ENCODE measurements at regions not wholly inside any gene's neighbourhood (a gene's known extent, or its start where the extent isn't known, plus 50 kb on each side); places are given as distances from the start of the nearest gene placed in this dataset.
"Not testable (repeated sequence)": the region's sequence is repeated elsewhere in the genome, so short reads cannot be mapped to it uniquely, and the experiment has no call there.

- in situ Hi-C loops (cut with MboI; ENCODE audit: low sequenced_read_pairs) = no loop called here
These were observed 199.4 kb upstream of the GPRIN3 start for GRCh38 chr4:89506866-89507491.

GRCh38 chr4:89502581-89502980 is 195.0 kb upstream of the GPRIN3 start:
- in situ Hi-C loops (cut with MboI; ENCODE audit: low sequenced_read_pairs) = no loop called here

- in situ Hi-C loops (cut with MboI; ENCODE audit: low sequenced_read_pairs) = no loop called here
These were observed 190.1 kb upstream of the GPRIN3 start for GRCh38 chr4:89497517-89498308.

GRCh38 chr4:89496851-89497250 is 189.3 kb upstream of the GPRIN3 start:
- in situ Hi-C loops (cut with MboI; ENCODE audit: low sequenced_read_pairs) = no loop called here

- in situ Hi-C loops (cut with MboI; ENCODE audit: low sequenced_read_pairs) = no loop called here
These were observed 185.8 kb upstream of the GPRIN3 start for GRCh38 chr4:89493367-89493766.

GRCh38 chr4:89492581-89493071 is 185.0 kb upstream of the GPRIN3 start:
- in situ Hi-C loops (cut with MboI; ENCODE audit: low sequenced_read_pairs) = no loop called here

- in situ Hi-C loops (cut with MboI; ENCODE audit: low sequenced_read_pairs) = no loop called here
These were observed 184.2 kb upstream of the GPRIN3 start for GRCh38 chr4:89491761-89492160.

GRCh38 chr4:89489921-89490431 is 182.4 kb upstream of the GPRIN3 start:
- in situ Hi-C loops (cut with MboI; ENCODE audit: low sequenced_read_pairs) = not testable (repeated sequence)

- in situ Hi-C loops (cut with MboI; ENCODE audit: low sequenced_read_pairs) = no loop called here
These were observed 181.8 kb upstream of the GPRIN3 start for GRCh38 chr4:89489338-89489771.

- in situ Hi-C loops (cut with MboI; ENCODE audit: low sequenced_read_pairs) = no loop called here
These were observed 181.1 kb upstream of the GPRIN3 start for GRCh38 chr4:89488736-89489135.

GRCh38 chr4:89486673-89487072 is 179.1 kb upstream of the GPRIN3 start:
- in situ Hi-C loops (cut with MboI; ENCODE audit: low sequenced_read_pairs) = no loop called here

- in situ Hi-C loops (cut with MboI; ENCODE audit: low sequenced_read_pairs) = no loop called here
These were observed 178.4 kb upstream of the GPRIN3 start for GRCh38 chr4:89486042-89486441.

GRCh38 chr4:89483833-89484232 is 176.2 kb upstream of the GPRIN3 start:
- in situ Hi-C loops (cut with MboI; ENCODE audit: low sequenced_read_pairs) = no loop called here

- in situ Hi-C loops (cut with MboI; ENCODE audit: low sequenced_read_pairs) = no loop called here
These were observed 175.5 kb upstream of the GPRIN3 start for GRCh38 chr4:89482926-89483595.

GRCh38 chr4:89482251-89482650 is 174.7 kb upstream of the GPRIN3 start:
- in situ Hi-C loops (cut with MboI; ENCODE audit: low sequenced_read_pairs) = no loop called here

GRCh38 chr4:89469930-89470375 is 162.4 kb upstream of the GPRIN3 start:
- in situ Hi-C loops (cut with MboI; ENCODE audit: low sequenced_read_pairs) = no loop called here

- in situ Hi-C loops (cut with MboI; ENCODE audit: low sequenced_read_pairs) = no loop called here
These were observed 161.9 kb upstream of the GPRIN3 start for GRCh38 chr4:89469516-89469915.

GRCh38 chr4:89468602-89469001 is 161.0 kb upstream of the GPRIN3 start:
- in situ Hi-C loops (cut with MboI; ENCODE audit: low sequenced_read_pairs) = no loop called here

GRCh38 chr4:89463341-89463740 is 155.7 kb upstream of the GPRIN3 start:
- in situ Hi-C loops (cut with MboI; ENCODE audit: low sequenced_read_pairs) = no loop called here

GRCh38 chr4:89447543-89447942 is 139.9 kb upstream of the GPRIN3 start:
- in situ Hi-C loops (cut with MboI; ENCODE audit: low sequenced_read_pairs) = no loop called here

- in situ Hi-C loops (cut with MboI; ENCODE audit: low sequenced_read_pairs) = no loop called here
These were observed 138.6 kb upstream of the GPRIN3 start for GRCh38 chr4:89446193-89446592.
